IMR-90 (cell line): ENCODE measurements at regions not wholly inside any gene's neighbourhood (a gene's known extent, or its start where the extent isn't known, plus 50 kb on each side); places are given as distances from the start of the nearest gene placed in this dataset.

Experiments used
- ATAC-seq: fragments of 200-7000 bp; cut with Tn5 transposase; 2 replicates; pipeline ENCODE4 v1.9.1; 2020; ENCODE audit warnings: low read depth, mild to moderate bottlenecking, moderate library complexity
- BruUV-seq: library from RNA; stranded (reverse); fragments of 400-500 nt; replicated peaks from 2 replicates; lab custom pipeline; 2021; lab: Mats Ljungman, UMichigan
- CTCF ChIA-PET: fragments of 300-600 bp; formaldehyde crosslinking; extraction: SDS; loops from one replicate; lab custom pipeline; 2021; ENCODE audit warnings: antibody characterized with exemption; lab: Yijun Ruan, JAX
- POLR2A ChIA-PET: fragments of 300-600 bp; sonication (Branson Sonifier 250); formaldehyde crosslinking; loops from one replicate; lab custom pipeline; 2022; ENCODE audit warnings: antibody characterized with exemption; ENCODE audit not compliant: unreplicated experiment; lab: Charles Lee
- DNase-seq: peaks from one replicate; pipeline ENCODE4 v3.0.0; 2013
- H2AFZ ChIP-seq: replicated peaks from 2 replicates; pipeline ENCODE3; 2013; ENCODE audit warnings: low read length, mild to moderate bottlenecking; ENCODE audit not compliant: poor library complexity
- H2AK5ac ChIP-seq: 2 replicates; pipeline ENCODE4 v1.6.1; 2013; ENCODE audit warnings: low read depth, low read length, inconsistent platforms
- H2AK9ac ChIP-seq: replicated peaks from 2 replicates; pipeline ENCODE3; 2013; ENCODE audit warnings: mild to moderate bottlenecking, low read depth, low read length, moderate library complexity; ENCODE audit not compliant: poor library complexity
- H2BK120ac ChIP-seq: 2 replicates; pipeline ENCODE4 v1.6.1; 2013; ENCODE audit warnings: low read depth, low read length, inconsistent platforms
- H2BK15ac ChIP-seq: 3 replicates; pipeline ENCODE4 v1.6.1; 2013; ENCODE audit warnings: low read depth, low read length, inconsistent platforms
- H2BK20ac ChIP-seq: 2 replicates; pipeline ENCODE4 v1.6.1; 2013; ENCODE audit warnings: low read depth, mild to moderate bottlenecking, inconsistent platforms, low read length, moderate library complexity
- H2BK5ac ChIP-seq: 2 replicates; pipeline ENCODE4 v1.6.1; 2013; ENCODE audit warnings: mild to moderate bottlenecking, low read depth, low read length, inconsistent platforms; ENCODE audit not compliant: poor library complexity, severe bottlenecking
- H3K14ac ChIP-seq: replicated peaks from 2 replicates; pipeline ENCODE4 v1.6.1; 2013; ENCODE audit warnings: low read depth, low read length, inconsistent platforms
- H3K18ac ChIP-seq: 2 replicates; pipeline ENCODE4 v1.6.1; 2013; ENCODE audit warnings: low read depth, low read length, control low read depth
- H3K23ac ChIP-seq: 2 replicates; pipeline ENCODE4 v1.6.1; 2013; ENCODE audit warnings: low read depth, low read length, inconsistent platforms
- H3K27ac ChIP-seq: 2 replicates; pipeline ENCODE4 v1.5.1; 2013; ENCODE audit warnings: mild to moderate bottlenecking, control low read depth, low read length; ENCODE audit not compliant: insufficient read depth
- H3K27me3 ChIP-seq: 2 replicates; pipeline ENCODE4 v1.6.1; 2013; ENCODE audit warnings: low read length; ENCODE audit not compliant: control insufficient read depth, insufficient read depth
- H3K36me3 ChIP-seq: 2 replicates; pipeline ENCODE4 v1.6.1; 2013; ENCODE audit warnings: low read length, mixed read lengths; ENCODE audit not compliant: control insufficient read depth, insufficient read depth
- H3K4ac ChIP-seq: 2 replicates; pipeline ENCODE4 v1.6.1; 2013; ENCODE audit warnings: low read depth, low read length, inconsistent platforms
- H3K4me1 ChIP-seq: 2 replicates; pipeline ENCODE4 v1.6.1; 2013; ENCODE audit warnings: low read length, mixed read lengths; ENCODE audit not compliant: control insufficient read depth, insufficient read depth
- H3K4me2 ChIP-seq: 2 replicates; pipeline ENCODE4 v1.6.1; 2013; ENCODE audit warnings: low read depth, mild to moderate bottlenecking, control low read depth, low read length, moderate library complexity
- H3K4me3 ChIP-seq: 2 replicates; pipeline ENCODE4 v1.5.1; 2013; ENCODE audit warnings: low read depth, mild to moderate bottlenecking, control low read depth, low read length, moderate library complexity; ENCODE audit not compliant: insufficient read depth
- H3K56ac ChIP-seq: 2 replicates; pipeline ENCODE4 v1.6.1; 2013; ENCODE audit warnings: low read length, inconsistent platforms; ENCODE audit not compliant: insufficient read depth; ENCODE audit errors: extremely low read depth
- H3K79me1 ChIP-seq, 2 experiments: 2 replicates each; pipeline ENCODE4 v1.6.1; 2013; ENCODE audit warnings: low read length in 2 of 2, inconsistent platforms in 1 of 2, low read depth in 1 of 2
- H3K9ac ChIP-seq: 2 replicates; pipeline ENCODE4 v1.6.1; 2013; ENCODE audit warnings: low read depth, low read length, control low read depth
- H3K9me1 ChIP-seq: 2 replicates; pipeline ENCODE4 v1.6.1; 2013; ENCODE audit warnings: low read length, inconsistent platforms; ENCODE audit not compliant: insufficient read depth
- H3K9me3 ChIP-seq: 2 replicates; pipeline ENCODE4 v1.6.1; 2013; ENCODE audit warnings: low read length; ENCODE audit not compliant: control insufficient read depth, insufficient read depth
- H4K20me1 ChIP-seq: 2 replicates; pipeline ENCODE4 v1.6.1; 2013; ENCODE audit warnings: low read length, inconsistent platforms; ENCODE audit not compliant: insufficient read depth
- H4K5ac ChIP-seq: 2 replicates; pipeline ENCODE4 v1.6.1; 2013; ENCODE audit warnings: mild to moderate bottlenecking, low read depth, low read length, control low read depth
- H4K8ac ChIP-seq, 2 experiments: 2 replicates each; pipeline ENCODE4 v1.6.1; 2013; ENCODE audit warnings: low read depth in 2 of 2, low read length in 2 of 2, control low read depth in 1 of 2, inconsistent platforms in 1 of 2
- H4K91ac ChIP-seq: 2 replicates; pipeline ENCODE4 v1.6.1; 2013; ENCODE audit warnings: low read depth, low read length, inconsistent platforms; ENCODE audit not compliant: insufficient read depth
- CEBPB ChIP-seq: IDR thresholded peaks from 2 replicates; pipeline ENCODE4 v1.6.1; 2012; ENCODE audit warnings: low read depth, low read length, improper control_type of control experiment
- RAD21 ChIP-seq: IDR thresholded peaks from 2 replicates; pipeline ENCODE4 v1.6.1; 2012; ENCODE audit warnings: low read length, improper control_type of control experiment
- SMC3 ChIP-seq: fragments of 150-350 bp; IDR thresholded peaks from 2 replicates; pipeline ENCODE4 v1.6.1; 2016; ENCODE audit warnings: low read depth, mild to moderate bottlenecking, antibody characterized with exemption, low read length, moderate library complexity
- USF2 ChIP-seq: fragments of 150-350 bp; IDR thresholded peaks from 2 replicates; pipeline ENCODE4 v1.6.1; 2017; ENCODE audit warnings: mild to moderate bottlenecking, antibody characterized with exemption, low read length, low read depth
- dilution Hi-C: fragments of 300-500 bp; cut with HindIII; formaldehyde crosslinking; loops from one replicate; pipeline ENCODE4 v1.14.3; 2018; ENCODE audit warnings: low sequenced_read_pairs; ENCODE audit not compliant: unreplicated experiment
- in situ Hi-C: fragments of 300-500 bp; cut with MboI; formaldehyde crosslinking; loops from 3 replicates; pipeline ENCODE4 v1.14.3; 2019; ENCODE audit warnings: low sequenced_read_pairs, inconsistent platforms, mixed read lengths
- intact Hi-C: fragments of 100-400 bp; cut with micrococcal nuclease; formaldehyde crosslinking; loops from 2 replicates; pipeline ENCODE4 v1.10.0; 2022
- TF ChIP-seq, protein P1 (sequence below): fragments of 150-350 bp; IDR thresholded peaks from 2 replicates; pipeline ENCODE4 v1.6.1; 2016; ENCODE audit warnings: low read depth, mild to moderate bottlenecking, low read length, moderate library complexity, borderline replicate concordance

DNA sequence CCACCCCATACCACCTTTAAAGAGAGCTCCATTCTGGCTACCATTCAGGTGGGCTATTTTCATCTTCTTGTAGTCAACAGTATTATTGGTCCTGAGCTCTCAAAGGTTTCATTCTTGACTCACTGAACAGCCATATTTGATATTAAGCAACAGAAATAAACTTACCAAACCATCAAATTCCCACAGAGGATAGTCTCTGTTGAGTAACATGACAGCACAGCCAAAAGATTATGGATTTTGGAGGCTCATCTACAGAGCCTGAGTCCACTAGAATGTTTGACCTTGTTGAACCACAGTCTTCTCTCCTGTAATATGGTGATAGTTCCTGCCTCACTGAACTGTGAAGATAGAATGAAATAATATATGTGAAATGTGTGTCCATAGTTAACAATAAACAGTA lies 276.3 kb upstream of the LDB2 start:
- ATAC-seq (no peak), DNase-seq (no peak)
- H3K27ac ChIP-seq = no peak overlapping the region
- H3K4me3 ChIP-seq = no peak overlapping the region
- no peak overlapping the region for H4K8ac ChIP-seq
- TF ChIP-seq RAD21 (no peak), USF2 (no peak), SMC3 (no peak), CEBPB (no peak)
- TF ChIP-seq, protein P1, sequence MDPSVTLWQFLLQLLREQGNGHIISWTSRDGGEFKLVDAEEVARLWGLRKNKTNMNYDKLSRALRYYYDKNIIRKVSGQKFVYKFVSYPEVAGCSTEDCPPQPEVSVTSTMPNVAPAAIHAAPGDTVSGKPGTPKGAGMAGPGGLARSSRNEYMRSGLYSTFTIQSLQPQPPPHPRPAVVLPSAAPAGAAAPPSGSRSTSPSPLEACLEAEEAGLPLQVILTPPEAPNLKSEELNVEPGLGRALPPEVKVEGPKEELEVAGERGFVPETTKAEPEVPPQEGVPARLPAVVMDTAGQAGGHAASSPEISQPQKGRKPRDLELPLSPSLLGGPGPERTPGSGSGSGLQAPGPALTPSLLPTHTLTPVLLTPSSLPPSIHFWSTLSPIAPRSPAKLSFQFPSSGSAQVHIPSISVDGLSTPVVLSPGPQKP = no peak
- intact Hi-C loops = no loop called here
- H2BK15ac ChIP-seq = no peak overlapping the region
- no peak overlapping the region for H3K4ac ChIP-seq
- no peak overlapping the region for H4K5ac ChIP-seq
- H3K56ac ChIP-seq = no peak overlapping the region
- H3K4me2 ChIP-seq = no peak overlapping the region
- H2BK20ac ChIP-seq = no peak overlapping the region
- no peak overlapping the region for H2AK9ac ChIP-seq
- ChIA-PET POLR2A (no interaction called here), CTCF (interaction anchor here (0.6 kb wide), 2 partner anchors 98 to 329 kb away, joined by 3 read pairs; no protein-coding TSS in a partner anchor)
- H3K27me3 ChIP-seq = no peaks in the 10 kb centered on the region
- H3K9me1 ChIP-seq = no peaks in the 10 kb centered on the region
- dilution Hi-C loops = no loop called here
- H3K79me1 ChIP-seq = no peaks in the 10 kb centered on the region
- no peak overlapping the region for H2BK120ac ChIP-seq
- H2AK5ac ChIP-seq = no peak overlapping the region
- no peak overlapping the region for H3K14ac ChIP-seq
- no peak overlapping the region for H3K18ac ChIP-seq
- H3K23ac ChIP-seq = no peak overlapping the region
- no peaks in the 10 kb centered on the region for H3K9me3 ChIP-seq
- H2BK5ac ChIP-seq = no peak overlapping the region
- H4K91ac ChIP-seq = no peak overlapping the region
- no TSS peak for BruUV-seq
- H3K4me1 ChIP-seq = no peaks in the 10 kb centered on the region
- no peak overlapping the region for H3K9ac ChIP-seq
- in situ Hi-C loops = no loop called here
- H3K36me3 ChIP-seq = no peaks in the 10 kb centered on the region
- H4K20me1 ChIP-seq = no peaks in the 10 kb centered on the region
- no peak overlapping the region for H2AFZ ChIP-seq
